ENCODE measurements at regions not wholly inside any gene's neighbourhood (a gene's known extent, or its start where the extent isn't known, plus 50 kb on each side); places are given as distances from the start of the nearest gene placed in this dataset.
A peak's percentile ranks its signal among the peaks of the same experiment; 100 is the strongest.

DNA sequence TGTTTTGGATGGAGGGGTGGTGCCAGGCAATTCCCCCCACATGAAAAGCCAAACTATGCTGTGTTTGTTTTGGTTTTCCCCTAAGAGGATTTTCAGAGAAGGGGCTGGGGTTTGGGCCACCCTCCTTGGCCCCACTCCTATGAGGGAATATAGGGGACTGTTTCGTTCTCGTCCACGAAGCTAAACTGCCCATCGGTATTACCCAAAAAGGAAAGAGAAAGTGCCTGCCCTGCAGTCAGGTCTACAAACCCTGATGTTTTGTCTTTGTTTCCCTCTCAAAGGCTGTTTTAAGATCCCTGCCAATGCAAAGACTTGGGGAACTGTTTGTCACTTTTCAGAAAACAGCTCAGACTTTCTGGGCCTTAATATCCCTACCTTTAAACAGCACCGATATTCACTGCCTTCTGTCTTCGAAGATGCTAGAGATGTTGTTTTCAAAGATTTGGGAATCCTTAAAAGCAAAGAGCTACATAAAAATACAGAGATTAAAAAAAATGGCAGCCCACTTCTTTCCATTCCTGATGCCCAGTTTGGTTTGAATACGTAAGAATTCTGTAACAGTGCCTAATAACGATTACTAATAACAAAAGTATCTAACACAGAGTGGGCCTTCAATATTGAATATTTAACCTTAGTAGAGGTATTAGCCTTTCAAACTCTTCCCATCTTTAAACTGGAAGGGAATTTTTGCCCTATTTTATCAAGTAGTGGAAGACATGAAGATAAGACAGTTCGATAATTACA lies 518.4 kb downstream of the MED13L start:
- no peak for DNase-seq

- DNase-seq, result peak; percentile 35
These were observed 519.3 kb downstream of the MED13L start for GRCh38 chr12:115758183-115758582.

- no peak for DNase-seq
These were observed 520.7 kb downstream of the MED13L start for GRCh38 chr12:115756804-115757203.

DNA sequence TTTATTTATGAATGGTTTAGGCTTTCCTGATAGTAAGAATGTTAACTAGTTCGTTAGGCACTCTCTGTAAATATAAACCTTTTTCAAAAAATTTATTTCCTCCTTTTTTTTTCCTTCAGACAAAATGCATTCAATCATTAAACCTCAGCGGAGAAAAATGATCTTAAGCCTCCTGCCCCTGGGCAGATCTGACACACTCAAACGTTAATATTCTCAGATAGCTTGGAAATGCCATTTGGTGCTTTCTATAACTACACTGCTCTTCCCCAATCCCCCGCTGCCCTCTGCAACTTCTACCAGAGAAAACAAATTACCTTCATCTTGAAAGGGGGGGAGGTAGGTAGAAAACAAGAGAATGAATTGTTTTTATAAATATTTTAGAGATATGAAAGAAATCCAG lies 521.2 kb downstream of the MED13L start:
- no peak for DNase-seq

- no peak for DNase-seq
These were observed 521.8 kb downstream of the MED13L start for GRCh38 chr12:115755725-115756085.

GRCh38 chr12:115755061-115755724 lies 522.3 kb downstream of the MED13L start:
- no peak for DNase-seq

DNA sequence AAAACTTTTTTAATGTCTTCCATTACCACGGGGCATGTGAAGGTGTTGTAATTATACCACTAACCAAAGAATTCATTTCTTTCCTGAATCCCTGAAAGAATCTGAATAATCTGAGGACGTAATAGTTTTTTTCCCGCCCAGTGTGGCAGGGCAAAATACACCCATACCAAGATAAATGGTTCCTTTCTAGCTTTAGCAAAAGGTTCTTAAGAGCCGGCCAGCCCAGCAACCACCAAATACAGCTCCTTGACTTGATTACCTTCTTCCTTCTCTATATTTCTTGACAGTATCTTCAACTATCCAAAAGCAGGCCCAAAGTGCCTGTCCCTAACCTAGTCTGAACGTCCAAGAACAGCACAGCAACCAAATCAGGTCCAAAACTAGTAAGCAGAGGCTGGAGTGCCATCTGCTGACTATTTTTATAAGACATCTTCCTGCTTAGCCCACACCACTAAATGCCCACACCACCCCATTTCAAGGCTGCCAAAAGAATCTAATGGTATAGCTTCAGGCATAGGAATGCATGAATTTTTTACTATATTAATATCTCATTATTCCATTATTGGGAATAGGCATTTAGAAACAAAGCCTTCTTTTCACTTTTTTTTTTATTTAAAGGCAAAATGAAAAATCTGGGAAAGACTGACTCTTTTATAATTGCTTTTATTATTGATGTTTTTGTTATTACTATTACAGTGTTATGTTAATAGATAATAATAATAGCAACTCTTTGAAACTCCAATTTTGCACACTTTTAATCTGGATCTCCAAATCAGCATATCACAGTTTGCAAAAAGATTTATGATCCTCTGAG lies 524.4 kb downstream of the MED13L start:
- DNase-seq, result peak; percentile 75

DNA sequence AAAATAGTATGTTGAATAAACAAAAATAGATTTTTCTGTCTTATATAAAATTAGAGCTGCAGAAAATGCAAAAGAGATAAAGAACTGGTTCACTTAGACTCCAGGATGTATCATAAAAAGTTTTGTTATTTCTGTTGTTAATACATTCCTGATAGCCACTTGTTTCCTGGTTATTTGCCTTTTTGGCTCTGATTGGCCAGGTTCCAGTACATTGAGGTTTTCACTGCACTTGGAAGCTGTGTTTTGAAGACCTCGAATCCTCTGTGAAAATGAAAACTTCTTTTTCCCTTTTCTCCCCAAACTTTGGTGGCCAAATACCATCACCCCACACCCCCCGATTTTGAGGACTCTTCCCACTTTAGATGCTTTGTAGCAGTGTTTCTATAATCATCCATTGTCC lies 525.3 kb downstream of the MED13L start:
- no peak for DNase-seq

DNA sequence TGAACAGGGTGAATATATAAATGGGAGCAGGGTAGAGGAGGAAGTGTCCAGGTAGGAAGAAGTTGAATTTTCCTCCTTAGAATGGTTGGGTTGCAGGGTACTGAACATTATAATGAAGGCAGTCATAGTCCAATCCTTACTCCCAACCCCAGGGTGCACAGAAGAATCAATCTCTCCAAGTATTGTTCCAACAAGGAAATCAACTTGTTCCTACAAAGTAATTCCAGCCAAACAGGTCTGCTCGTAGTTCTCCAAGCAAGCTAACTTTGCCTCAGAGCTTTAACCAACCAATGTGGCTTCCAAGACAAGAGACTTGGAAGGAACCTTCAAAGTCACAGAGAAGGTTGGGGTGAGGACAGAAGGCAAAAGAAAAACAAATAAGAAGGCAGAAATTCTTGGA lies 527.2 kb downstream of the MED13L start:
- no peak for DNase-seq

GRCh38 chr12:115749071-115749841 lies 528.2 kb downstream of the MED13L start:
- no peak for DNase-seq

- no peak for DNase-seq
These were observed 536.8 kb downstream of the MED13L start for GRCh38 chr12:115740586-115741155.

GRCh38 chr12:115737895-115738294 lies 539.6 kb downstream of the MED13L start:
- DNase-seq, result no peak

GRCh38 chr12:115736360-115736759 lies 541.1 kb downstream of the MED13L start:
- DNase-seq, result no peak

- DNase-seq, result no peak
These were observed 546.4 kb downstream of the MED13L start for GRCh38 chr12:115730975-115731541.

GRCh38 chr12:115726691-115727090 lies 550.8 kb downstream of the MED13L start:
- DNase-seq, result no peak

DNA sequence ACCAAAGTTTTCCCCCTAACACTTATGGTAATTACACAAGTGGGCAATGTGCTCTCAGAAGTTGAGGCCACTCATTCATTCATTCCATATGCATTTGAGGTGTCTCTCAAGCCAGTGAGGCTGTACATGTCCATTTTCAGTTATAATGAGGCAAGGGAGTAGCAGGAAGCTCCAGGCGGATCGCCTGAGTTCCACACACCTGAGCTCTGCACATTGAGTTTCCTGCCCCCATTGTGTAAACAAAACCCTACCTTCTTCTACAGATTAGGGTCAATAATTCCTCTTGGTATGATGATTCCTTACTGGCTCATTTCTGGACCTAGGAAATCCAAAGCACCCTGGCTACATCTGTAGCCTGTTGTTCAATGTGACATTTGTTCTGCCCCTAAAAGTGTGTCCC lies 555.3 kb downstream of the MED13L start:
- DNase-seq, result no peak

GRCh38 chr12:115716551-115716950 lies 560.9 kb downstream of the MED13L start:
- no peak for DNase-seq

DNA sequence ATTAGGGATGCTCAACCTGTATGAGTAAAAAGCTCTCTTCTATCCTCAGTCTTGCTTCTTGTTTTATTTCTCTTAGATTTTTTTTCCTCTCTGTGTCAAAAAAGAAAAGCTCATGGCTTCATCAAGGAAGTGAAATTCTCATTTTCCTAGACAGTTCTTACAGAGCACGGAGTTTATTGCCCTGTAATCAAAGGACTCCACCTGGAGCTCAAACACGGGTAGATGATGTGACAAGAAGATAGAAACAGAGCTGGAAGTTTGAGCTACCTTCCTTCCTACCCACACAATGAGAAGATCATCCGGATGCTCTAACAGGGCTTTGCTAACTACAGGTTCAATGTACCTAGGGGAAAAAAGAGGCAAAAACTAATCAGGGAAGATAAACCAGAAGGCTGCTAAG lies 564.8 kb downstream of the MED13L start:
- DNase-seq, result no peak

DNA sequence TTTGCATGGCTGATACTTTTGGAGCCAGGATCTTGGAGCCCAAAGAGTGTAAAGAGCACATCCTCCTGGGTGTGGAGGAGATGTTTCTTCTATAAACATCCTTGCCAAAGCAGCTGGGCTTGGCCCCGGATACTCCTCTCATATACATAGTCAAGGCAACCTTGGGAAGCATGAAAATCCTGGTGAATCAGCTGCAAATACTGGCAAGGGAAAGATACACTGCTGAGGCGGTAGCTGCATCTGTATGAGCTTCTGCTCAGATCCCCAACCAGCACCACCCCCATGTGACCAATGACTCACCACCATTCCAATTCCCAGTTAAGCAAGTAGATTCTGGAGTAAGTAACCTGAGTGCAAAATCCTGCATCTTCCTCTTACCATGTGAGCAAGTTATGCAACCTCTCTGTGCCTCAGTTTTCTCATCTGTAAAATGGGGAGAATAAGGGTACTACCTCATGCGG lies 567.4 kb downstream of the MED13L start:
- DNase-seq, result no peak

- DNase-seq, result peak; percentile 45
These were observed 567.9 kb downstream of the MED13L start for GRCh38 chr12:115709540-115710011.

DNA sequence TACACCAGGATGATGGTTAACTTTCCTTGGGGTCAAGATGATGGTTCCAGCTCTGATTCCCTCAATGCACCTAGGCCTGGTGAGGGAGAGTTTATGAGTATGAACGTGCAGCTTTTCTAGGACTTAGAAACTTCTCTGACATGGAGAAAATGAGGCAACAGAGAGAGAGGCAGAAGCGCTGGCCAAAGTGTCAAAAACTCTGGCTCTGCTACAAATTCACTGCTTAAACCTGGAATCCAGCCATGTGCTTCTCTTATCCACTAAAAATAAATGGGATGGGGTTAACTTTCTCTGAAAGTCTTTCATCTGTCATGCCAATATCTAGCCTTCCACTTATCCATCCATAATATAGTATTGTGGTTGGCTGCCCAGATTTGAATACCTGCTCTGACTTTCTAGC lies 568.7 kb downstream of the MED13L start:
- no peak for DNase-seq

Measured in renal pelvis (tissue), 1 donor.